ENCODE measurements at regions not wholly inside any gene's neighbourhood (a gene's known extent, or its start where the extent isn't known, plus 50 kb on each side); places are given as distances from the start of the nearest gene placed in this dataset.

DNA sequence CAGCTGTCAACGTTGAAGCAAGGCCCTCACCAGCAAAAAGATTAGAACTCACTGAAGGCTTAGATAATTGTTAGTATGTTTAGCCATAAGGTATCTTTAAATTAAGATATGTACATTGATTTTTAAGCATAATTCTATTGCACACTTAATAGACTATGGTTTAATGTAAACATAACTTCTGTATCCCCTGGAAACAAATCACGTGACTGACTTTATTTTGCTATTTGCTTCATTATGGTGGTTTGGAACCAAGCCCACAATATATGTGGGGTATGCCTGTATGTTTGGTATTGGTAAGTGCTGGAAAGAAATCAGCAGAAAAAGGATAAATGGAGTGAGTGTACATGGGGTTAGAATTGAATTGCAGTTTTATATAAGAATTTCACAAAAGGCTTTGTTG lies 111.9 kb downstream of the NMUR2 start (continued):
- no peak for TF ChIP-seq MAFK (IDR thresholded peaks at IDR 0.05; ENCODE audit: partially characterized antibody)
- TF ChIP-seq, protein P1, sequence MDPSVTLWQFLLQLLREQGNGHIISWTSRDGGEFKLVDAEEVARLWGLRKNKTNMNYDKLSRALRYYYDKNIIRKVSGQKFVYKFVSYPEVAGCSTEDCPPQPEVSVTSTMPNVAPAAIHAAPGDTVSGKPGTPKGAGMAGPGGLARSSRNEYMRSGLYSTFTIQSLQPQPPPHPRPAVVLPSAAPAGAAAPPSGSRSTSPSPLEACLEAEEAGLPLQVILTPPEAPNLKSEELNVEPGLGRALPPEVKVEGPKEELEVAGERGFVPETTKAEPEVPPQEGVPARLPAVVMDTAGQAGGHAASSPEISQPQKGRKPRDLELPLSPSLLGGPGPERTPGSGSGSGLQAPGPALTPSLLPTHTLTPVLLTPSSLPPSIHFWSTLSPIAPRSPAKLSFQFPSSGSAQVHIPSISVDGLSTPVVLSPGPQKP (IDR thresholded peaks at IDR 0.05; ENCODE audit: low read depth, low read length) = no peak

DNA sequence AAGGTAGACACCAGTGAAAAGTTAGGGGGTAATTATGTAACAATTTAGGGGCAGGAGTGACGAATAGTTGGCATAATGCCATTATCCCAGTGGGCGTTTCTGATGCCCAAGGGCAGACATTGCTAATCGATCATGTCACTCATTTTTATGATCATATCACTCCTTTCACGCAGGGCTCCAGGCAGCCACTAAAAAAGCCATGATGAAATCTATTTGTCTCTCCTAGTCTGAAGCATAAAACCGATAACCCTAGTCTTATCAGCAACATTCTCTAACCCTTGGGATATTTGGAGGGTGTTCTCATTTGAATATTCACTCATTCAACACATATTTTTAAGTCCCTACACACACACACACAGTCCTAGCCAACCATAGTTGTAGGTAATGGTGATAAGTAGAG lies 114.9 kb downstream of the NMUR2 start:
- ChIA-PET CTCF (no interaction called here), POLR2A (no interaction called here)
- TF ChIP-seq FOSB (CRISPR knock-in tag; IDR thresholded peaks at IDR 0.05) = no peak
- no peak for TF ChIP-seq POLR2AphosphoS2 (conservative IDR thresholded peaks at IDR 0.05; ENCODE audit: low read length)
- TF ChIP-seq, protein P2, sequence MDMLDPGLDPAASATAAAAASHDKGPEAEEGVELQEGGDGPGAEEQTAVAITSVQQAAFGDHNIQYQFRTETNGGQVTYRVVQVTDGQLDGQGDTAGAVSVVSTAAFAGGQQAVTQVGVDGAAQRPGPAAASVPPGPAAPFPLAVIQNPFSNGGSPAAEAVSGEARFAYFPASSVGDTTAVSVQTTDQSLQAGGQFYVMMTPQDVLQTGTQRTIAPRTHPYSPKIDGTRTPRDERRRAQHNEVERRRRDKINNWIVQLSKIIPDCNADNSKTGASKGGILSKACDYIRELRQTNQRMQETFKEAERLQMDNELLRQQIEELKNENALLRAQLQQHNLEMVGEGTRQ (IDR thresholded peaks at IDR 0.05) = no peak
- no peak for TF ChIP-seq HOXB5 (CRISPR knock-in tag; IDR thresholded peaks at IDR 0.05)
- ATAC-seq = no peak
- Histone ChIP-seq H3K4me1 (no peaks in the 10 kb centered on the region), H3K27ac (no peak overlapping the region), H3K9me3 (no peaks in the 10 kb centered on the region), H3K4me3 (no peak overlapping the region), H3K4me2 (no peak overlapping the region)
- no peak for FAIRE-seq
- WGBS (ENCODE audit: missing lambda C conversion rate) = 0% methylated on average over 5 of the region's 5 CpGs
- no peak for DNase-seq (ENCODE audit: low read depth in 1 of 2, low spot score in 1 of 2)

DNA sequence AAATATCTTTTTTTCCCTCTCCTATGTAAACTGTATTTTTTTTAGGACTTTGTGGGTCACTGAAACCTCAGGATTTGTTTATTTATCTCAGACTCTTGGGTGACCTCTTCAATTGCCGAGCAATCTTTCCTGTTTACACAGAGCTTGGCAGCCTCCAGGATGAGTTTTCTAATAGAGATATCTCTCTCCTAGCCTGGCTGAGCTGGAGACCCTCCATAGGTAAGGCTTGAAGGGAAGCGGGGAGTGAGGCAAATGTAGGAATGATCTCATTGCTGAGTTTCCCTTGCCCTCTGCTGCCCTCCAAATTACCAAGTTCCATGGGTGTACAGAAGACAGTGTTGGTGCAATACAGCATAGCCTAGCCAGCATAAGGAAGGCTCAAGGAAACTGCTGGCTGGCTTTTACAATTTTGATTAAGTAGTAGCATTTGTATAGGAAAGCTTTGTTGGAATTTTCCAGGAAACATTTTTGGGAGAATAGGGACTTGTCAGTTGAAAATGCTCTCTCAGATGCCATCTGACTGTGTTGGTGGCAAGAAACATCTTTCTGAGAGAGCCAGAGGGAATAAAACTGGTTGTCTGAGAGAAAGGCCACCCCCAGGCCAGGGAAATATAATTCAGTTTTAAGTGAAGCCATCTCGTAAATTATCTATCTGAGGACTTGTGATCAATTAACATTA lies 116.0 kb downstream of the NMUR2 start:
- ChIA-PET CTCF (no interaction called here), POLR2A (no interaction called here)
- no peaks in the 10 kb centered on the region for H3K9me3 ChIP-seq
- H3K4me3 ChIP-seq = no peak overlapping the region
- H3K27ac ChIP-seq = no peak overlapping the region
- ATAC-seq (no peak), DNase-seq (ENCODE audit: low read depth in 1 of 2, low spot score in 1 of 2) (no peak), FAIRE-seq (no peak)
- no peak overlapping the region for H3K4me2 ChIP-seq
- 2% methylated on average over 3 of the region's 3 CpGs for WGBS (ENCODE audit: missing lambda C conversion rate)
- H3K4me1 ChIP-seq = no peaks in the 10 kb centered on the region
- TF ChIP-seq POLR2AphosphoS2 (conservative IDR thresholded peaks at IDR 0.05; ENCODE audit: low read length) (no peak), RCOR1 (IDR thresholded peaks at IDR 0.05; ENCODE audit: low read depth, low read length) (no peak)

DNA sequence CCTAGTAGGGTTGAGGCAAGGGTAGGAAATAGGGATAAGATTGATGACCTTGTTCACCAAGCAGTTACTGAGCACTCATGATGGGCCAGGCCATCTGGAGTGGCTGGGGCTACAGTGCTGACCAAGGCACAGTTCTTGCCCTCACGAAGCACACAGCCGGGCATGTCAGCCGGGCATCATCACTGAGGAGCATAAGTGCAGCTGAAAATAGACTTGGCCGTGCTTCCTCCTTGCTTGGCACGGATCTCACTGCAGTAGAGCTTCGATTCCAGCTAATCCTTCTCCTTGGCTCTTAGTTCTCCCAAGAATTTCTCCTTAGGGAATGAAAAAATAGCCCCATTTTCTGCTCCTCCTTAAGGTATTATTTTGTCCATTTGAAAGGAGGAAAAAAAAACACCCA lies 116.6 kb downstream of the NMUR2 start:
- no peaks in the 10 kb centered on the region for H3K9me3 ChIP-seq
- no peak overlapping the region for H3K27ac ChIP-seq
- H3K4me1 ChIP-seq = no peaks in the 10 kb centered on the region
- ATAC-seq (no peak), FAIRE-seq (no peak), DNase-seq (ENCODE audit: low read depth in 1 of 2, low spot score in 1 of 2) (no peak)
- TF ChIP-seq EHMT2 (IDR thresholded peaks at IDR 0.05; ENCODE audit: low read depth) (no peak), JUN (IDR thresholded peaks at IDR 0.05) (no peak), HOXB13 (CRISPR knock-in tag; IDR thresholded peaks at IDR 0.05; ENCODE audit: low read depth) (no peak), POLR2AphosphoS2 (conservative IDR thresholded peaks at IDR 0.05; ENCODE audit: low read length) (no peak), CBX2 (IDR thresholded peaks at IDR 0.05; ENCODE audit: borderline replicate concordance, low read depth) (no peak)
- TF ChIP-seq, protein P3, sequence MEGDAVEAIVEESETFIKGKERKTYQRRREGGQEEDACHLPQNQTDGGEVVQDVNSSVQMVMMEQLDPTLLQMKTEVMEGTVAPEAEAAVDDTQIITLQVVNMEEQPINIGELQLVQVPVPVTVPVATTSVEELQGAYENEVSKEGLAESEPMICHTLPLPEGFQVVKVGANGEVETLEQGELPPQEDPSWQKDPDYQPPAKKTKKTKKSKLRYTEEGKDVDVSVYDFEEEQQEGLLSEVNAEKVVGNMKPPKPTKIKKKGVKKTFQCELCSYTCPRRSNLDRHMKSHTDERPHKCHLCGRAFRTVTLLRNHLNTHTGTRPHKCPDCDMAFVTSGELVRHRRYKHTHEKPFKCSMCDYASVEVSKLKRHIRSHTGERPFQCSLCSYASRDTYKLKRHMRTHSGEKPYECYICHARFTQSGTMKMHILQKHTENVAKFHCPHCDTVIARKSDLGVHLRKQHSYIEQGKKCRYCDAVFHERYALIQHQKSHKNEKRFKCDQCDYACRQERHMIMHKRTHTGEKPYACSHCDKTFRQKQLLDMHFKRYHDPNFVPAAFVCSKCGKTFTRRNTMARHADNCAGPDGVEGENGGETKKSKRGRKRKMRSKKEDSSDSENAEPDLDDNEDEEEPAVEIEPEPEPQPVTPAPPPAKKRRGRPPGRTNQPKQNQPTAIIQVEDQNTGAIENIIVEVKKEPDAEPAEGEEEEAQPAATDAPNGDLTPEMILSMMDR (IDR thresholded peaks at IDR 0.05) = no peak
- H3K4me2 ChIP-seq = no peak overlapping the region
- POLR2A ChIA-PET = no interaction called here
- 3% methylated on average over 6 of the region's 6 CpGs for WGBS (ENCODE audit: missing lambda C conversion rate)
- H3K4me3 ChIP-seq = no peak overlapping the region
- CTCF ChIA-PET = no interaction called here

DNA sequence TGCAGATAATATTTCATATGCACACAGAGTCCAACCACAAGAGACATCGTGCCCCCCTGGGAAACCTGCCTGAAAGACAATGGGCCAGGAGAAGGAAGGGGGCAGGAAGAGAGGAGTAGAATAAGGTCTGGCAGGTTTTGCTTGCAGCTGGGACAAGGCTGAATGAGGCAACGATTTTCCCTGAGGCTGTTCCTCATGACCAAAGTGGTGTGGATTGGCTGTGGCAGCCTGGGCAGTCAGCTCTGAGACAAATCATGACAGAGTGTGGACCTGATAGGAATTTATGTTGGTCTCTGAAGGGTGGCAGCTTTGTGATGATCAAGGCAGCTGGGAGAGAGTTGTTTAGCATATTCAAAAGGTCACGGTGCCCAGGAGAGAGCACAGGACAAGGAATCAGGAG lies 119.3 kb downstream of the NMUR2 start:
- TF ChIP-seq CHD2 (IDR thresholded peaks at IDR 0.05; ENCODE audit: low read length, partially characterized antibody) (no peak), ZFP36 (IDR thresholded peaks at IDR 0.05; ENCODE audit: borderline replicate concordance, partially characterized antibody) (no peak), ZC3H11A (IDR thresholded peaks at IDR 0.05) (no peak), NR3C1 (IDR thresholded peaks at IDR 0.05) (no peak), ESRRA (IDR thresholded peaks at IDR 0.05; ENCODE audit: borderline replicate concordance, low read length) (no peak)
- WGBS (ENCODE audit: missing lambda C conversion rate) = 0% methylated on average over 3 of the region's 3 CpGs
- no peak overlapping the region for H3K4me2 ChIP-seq
- no peaks in the 10 kb centered on the region for H3K4me1 ChIP-seq
- H3K9me3 ChIP-seq = no peaks in the 10 kb centered on the region
- no peak overlapping the region for H3K27ac ChIP-seq
- FAIRE-seq = no peak
- CTCF ChIA-PET = no interaction called here
- POLR2A ChIA-PET = no interaction called here
- no peak for ATAC-seq
- DNase-seq (ENCODE audit: low read depth in 1 of 2, low spot score in 1 of 2) = no peak
- no peak overlapping the region for H3K4me3 ChIP-seq
